Stimulated activated CD4-positive, alpha-beta T cell treated with anti-CD3 and anti-CD28 coated beads, Interleukin-12 subunit alpha, Interleukin-12 subunit beta, amount 100 ng/mL, for 24 hours (primary cell): ENCODE measurements at regions not wholly inside any gene's neighbourhood (a gene's known extent, or its start where the extent isn't known, plus 50 kb on each side); places are given as distances from the start of the nearest gene placed in this dataset.
"Not testable (repeated sequence)": the region's sequence is repeated elsewhere in the genome, so short reads cannot be mapped to it uniquely, and the experiment has no call there.

Experiments
- DNase-seq, 2 experiments: peaks; one replicate each; pipeline ENCODE4 v3.0.0-alpha.2; 2020; ENCODE audit warnings: low read depth in 2 of 2

DNA sequence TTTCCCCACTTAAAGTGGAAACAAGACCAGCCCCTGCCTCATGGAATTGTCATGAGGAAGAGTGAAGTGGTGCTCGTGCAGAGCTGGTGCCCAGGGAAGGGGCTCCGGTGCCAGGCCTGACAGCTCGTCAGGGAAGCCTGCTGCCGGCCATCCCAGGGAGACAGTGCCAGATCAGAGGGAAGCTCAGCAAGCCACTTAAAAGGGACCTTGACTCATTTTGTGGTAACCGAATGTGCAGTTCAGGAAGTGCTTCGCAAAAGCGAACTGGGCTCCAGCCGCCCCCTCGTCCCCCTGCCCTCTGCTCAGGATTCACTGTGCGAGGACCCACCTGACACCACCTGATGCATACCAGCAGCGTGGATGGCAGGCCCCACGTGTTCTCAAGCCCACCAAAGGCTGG lies 209.6 kb upstream of the PLGLB2 start:
- DNase-seq, result not testable (repeated sequence)

DNA sequence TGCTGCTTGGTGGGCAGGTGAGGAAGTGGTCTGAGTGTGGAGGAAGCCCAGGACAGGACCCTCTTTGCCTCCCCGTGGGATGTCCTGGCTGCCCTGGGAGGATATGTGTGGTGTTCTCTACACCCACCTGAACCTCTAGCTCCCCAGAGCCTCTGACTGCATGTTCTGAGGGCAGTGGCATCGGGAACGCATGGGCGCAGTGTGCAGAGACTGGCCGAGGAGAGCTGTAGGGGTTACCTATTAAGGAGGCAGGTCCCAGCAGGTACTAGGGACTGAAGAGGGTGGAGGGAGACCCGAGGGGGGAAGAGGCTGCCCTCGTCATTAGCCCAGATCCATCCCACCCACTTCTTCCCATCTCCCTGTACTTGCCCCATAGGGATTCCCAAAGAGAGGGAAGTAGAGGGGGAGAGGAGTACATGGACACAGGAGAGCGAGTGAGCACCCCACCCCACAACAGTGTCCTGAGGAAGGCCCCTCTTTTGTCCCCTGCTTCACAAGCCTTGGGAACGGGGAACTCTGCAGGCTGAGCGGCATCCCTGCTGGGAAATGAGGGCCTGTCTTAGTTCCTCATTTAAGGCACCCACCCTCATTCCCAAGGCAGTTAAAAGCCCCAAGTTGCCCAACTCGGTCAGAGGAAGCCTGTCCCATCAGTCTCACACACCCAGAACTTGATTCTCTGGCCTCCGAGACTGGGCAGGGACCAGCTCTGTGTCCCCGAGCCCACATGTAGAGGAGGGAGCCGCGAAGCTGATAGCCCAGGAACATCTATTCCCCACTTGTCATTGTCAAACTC lies 208.5 kb upstream of the PLGLB2 start:
- DNase-seq, result not testable (repeated sequence)

GRCh38 chr2:87540242-87540641 lies 207.6 kb upstream of the PLGLB2 start:
- not testable (repeated sequence) for DNase-seq

DNA sequence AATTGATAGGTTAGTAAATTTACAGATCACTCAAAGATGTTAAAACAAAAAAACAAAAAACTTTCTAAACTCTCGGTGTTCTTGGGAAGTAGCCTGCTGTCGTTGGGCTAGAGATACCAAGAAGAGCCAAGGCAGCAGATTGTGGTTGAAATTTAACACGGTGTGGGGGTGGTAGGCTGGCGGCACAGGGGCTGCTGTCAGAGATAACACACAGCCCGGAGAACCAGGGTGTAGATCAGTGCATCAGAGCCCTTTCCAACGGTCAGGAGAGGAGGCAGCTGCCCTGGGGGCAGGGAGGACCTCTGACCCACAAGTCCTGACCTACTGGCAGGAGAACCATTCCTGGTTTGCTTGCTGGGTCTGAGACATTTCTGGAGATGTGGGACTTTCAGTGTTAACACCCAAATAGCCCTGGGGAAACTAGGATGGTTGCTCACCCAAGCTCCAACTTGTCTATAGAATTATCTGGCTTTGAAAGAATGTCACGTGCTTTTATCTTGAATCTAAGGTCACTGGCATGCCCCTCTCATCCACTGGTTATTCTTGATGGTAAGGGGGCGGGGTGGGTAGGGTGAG lies 205.2 kb upstream of the PLGLB2 start:
- peak in 1 of 2 experiments; percentile 44 for DNase-seq

DNA sequence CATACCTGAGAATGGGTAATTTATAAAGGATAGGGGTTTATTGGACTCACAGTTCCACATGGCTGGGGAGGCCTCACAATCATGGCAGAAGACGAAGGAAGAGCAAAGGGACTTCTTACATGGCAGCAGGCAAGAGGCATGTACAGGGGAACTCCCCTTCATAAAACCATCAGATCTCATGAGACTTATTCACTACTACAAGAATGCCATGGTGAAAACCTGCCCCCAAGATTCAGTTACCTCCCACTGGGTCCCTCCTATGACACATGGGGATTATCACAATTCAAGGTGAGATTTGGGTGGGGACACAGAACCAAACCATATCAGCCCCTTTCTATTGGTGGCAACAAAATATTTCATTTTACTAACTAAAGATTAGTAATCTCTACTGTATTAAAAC lies 204.1 kb upstream of the PLGLB2 start:
- not testable (repeated sequence) for DNase-seq

DNA sequence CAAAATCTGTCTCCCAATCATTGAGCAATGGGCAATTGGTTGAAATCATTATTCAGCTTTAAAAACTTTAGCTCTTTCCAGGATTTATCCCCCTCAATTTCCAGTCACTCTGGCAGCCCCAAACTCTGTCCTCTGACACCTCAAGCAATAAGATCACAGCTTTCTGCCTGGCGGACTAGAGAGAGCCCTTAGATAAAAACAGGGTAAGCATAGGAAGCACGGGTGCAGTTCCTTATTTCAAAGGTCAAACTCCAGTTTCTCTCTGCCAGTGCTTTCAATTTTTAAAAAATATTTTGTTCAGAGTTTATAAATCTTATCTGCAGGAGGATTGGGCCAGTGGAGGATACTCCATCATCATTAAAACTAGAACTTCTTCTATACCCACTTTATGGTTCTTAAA lies 200.8 kb upstream of the PLGLB2 start:
- DNase-seq, result not testable (repeated sequence)

DNA sequence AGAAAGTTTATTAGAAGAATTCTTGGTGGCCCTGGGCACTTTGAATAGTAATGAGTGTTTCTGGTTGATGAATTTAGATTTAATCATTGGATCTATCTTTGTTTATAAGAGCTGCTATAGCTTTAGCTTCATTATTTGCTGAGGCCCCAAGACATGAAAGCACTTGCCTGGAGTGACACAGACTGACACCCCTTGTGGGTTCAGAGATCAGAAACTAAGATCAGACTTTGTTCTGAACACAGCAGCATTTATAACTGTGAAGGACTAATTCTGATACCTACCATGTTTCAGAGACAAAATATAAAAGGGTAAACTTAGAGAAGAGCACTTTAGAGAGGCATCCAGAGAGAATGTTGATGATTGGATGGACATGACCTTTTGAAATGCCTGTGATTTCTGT lies 199.9 kb upstream of the PLGLB2 start:
- not testable (repeated sequence) for DNase-seq

GRCh38 chr2:87548681-87549536 lies 199.0 kb upstream of the PLGLB2 start:
- DNase-seq, result not testable (repeated sequence)

- not testable (repeated sequence) for DNase-seq
Observed at GRCh38 chr2:87549561-87550202, 198.2 kb upstream of the PLGLB2 start.

GRCh38 chr2:87554678-87555077 lies 193.2 kb upstream of the PLGLB2 start:
- DNase-seq, result not testable (repeated sequence)

- peak; percentile 31 to 41 for DNase-seq
Observed at GRCh38 chr2:87555082-87555481, 192.8 kb upstream of the PLGLB2 start.

GRCh38 chr2:87559001-87559400 lies 188.9 kb upstream of the PLGLB2 start:
- DNase-seq, result not testable (repeated sequence)

GRCh38 chr2:87559735-87560134 lies 188.2 kb upstream of the PLGLB2 start:
- not testable (repeated sequence) for DNase-seq

- DNase-seq, result not testable (repeated sequence)
Observed at GRCh38 chr2:87565116-87565515, 182.8 kb upstream of the PLGLB2 start.

GRCh38 chr2:87566531-87566930 lies 181.4 kb upstream of the PLGLB2 start:
- not testable (repeated sequence) for DNase-seq

GRCh38 chr2:87567093-87567492 lies 180.8 kb upstream of the PLGLB2 start:
- DNase-seq, result not testable (repeated sequence)

DNA sequence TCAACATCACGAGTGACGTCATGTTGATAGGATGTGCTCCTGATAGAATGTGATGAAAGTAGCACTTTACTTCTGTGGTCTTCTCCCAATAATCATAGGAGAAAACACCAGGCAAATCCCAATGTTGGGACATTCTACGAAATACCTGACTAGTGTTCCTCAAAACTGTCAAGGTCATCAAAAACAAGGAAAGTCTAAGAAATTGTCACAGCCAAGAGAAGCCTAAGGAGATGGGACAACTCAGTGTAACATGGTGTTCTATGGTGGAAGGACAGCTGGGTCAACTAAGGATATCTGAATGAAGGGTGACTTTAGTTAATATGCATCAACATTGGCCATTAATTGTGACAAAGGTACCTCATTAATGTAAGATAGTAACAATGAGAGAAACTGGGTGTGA lies 180.0 kb upstream of the PLGLB2 start:
- DNase-seq, result not testable (repeated sequence)

- not testable (repeated sequence) for DNase-seq
Observed at GRCh38 chr2:87568554-87569278, 179.2 kb upstream of the PLGLB2 start.

GRCh38 chr2:87569689-87570397 lies 178.0 kb upstream of the PLGLB2 start:
- DNase-seq, result not testable (repeated sequence)

GRCh38 chr2:87571889-87572465 lies 175.9 kb upstream of the PLGLB2 start:
- DNase-seq, result not testable (repeated sequence)
